ENCODE measurements at regions not wholly inside any gene's neighbourhood (a gene's known extent, or its start where the extent isn't known, plus 50 kb on each side); places are given as distances from the start of the nearest gene placed in this dataset.

GRCh38 chr9:10928372-10928771, 315.6 kb upstream of the PTPRD start:
- DNase-seq (ENCODE audit: low read depth) = no peak
- TF ChIP-seq CTCF (IDR thresholded peaks at IDR 0.05; ENCODE audit: insufficient read depth, low read depth, low read length, missing control alignments) = no peak
- no peak overlapping the region for H3K4me3 ChIP-seq (ENCODE audit: low read length)

GRCh38 chr9:10930081-10930480, 317.3 kb upstream of the PTPRD start:
- no peak for DNase-seq (ENCODE audit: low read depth)
- TF ChIP-seq CTCF (IDR thresholded peaks at IDR 0.05; ENCODE audit: insufficient read depth, low read depth, low read length, missing control alignments) = no peak

GRCh38 chr9:10946676-10947410, 334.0 kb upstream of the PTPRD start:
- no peak overlapping the region for H3K4me3 ChIP-seq (ENCODE audit: low read length)
- no peak for TF ChIP-seq CTCF (IDR thresholded peaks at IDR 0.05; ENCODE audit: insufficient read depth, low read depth, low read length, missing control alignments)
- no peak for DNase-seq (ENCODE audit: low read depth)

More at GRCh38 chr9:10930081-10930480, 317.3 kb upstream of the PTPRD start:
- no peak overlapping the region for H3K4me3 ChIP-seq (ENCODE audit: low read length)

GRCh38 chr9:10957878-10958277, 345.1 kb upstream of the PTPRD start:
- no peak for DNase-seq (ENCODE audit: low read depth)
- no peak overlapping the region for H3K4me3 ChIP-seq (ENCODE audit: low read length)
- no peak for TF ChIP-seq CTCF (IDR thresholded peaks at IDR 0.05; ENCODE audit: insufficient read depth, low read depth, low read length, missing control alignments)

GRCh38 chr9:10961883-10962282, 349.1 kb upstream of the PTPRD start:
- no peak for TF ChIP-seq CTCF (IDR thresholded peaks at IDR 0.05; ENCODE audit: insufficient read depth, low read depth, low read length, missing control alignments)
- no peak overlapping the region for H3K4me3 ChIP-seq (ENCODE audit: low read length)
- DNase-seq (ENCODE audit: low read depth) = no peak

- H3K4me3 ChIP-seq (ENCODE audit: low read length) = no peak overlapping the region
- TF ChIP-seq CTCF (IDR thresholded peaks at IDR 0.05; ENCODE audit: insufficient read depth, low read depth, low read length, missing control alignments) = no peak
- DNase-seq (ENCODE audit: low read depth) = no peak
Measured at GRCh38 chr9:10983251-10983650, 370.4 kb upstream of the PTPRD start.

GRCh38 chr9:10999646-11000045, 386.8 kb upstream of the PTPRD start:
- DNase-seq (ENCODE audit: low read depth) = no peak
- no peak overlapping the region for H3K4me3 ChIP-seq (ENCODE audit: low read length)
- TF ChIP-seq CTCF (IDR thresholded peaks at IDR 0.05; ENCODE audit: insufficient read depth, low read depth, low read length, missing control alignments) = no peak
